Upper lobe of left lung (tissue), 6 donors: ENCODE measurements at regions not wholly inside any gene's neighbourhood (a gene's known extent, or its start where the extent isn't known, plus 50 kb on each side); places are given as distances from the start of the nearest gene placed in this dataset.

Experiments
- ATAC-seq, 2 donors: fragments of 200-7000 bp; cut with Tn5 transposase; one replicate each; pipeline ENCODE4 v1.9.1; 2022; ENCODE audit warnings: mild to moderate bottlenecking in 2 of 2, moderate library complexity in 2 of 2; ENCODE audit not compliant: low FRiP score in 2 of 2
- DNase-seq, 2 donors: peaks; one replicate each; pipeline ENCODE4 v3.0.0-alpha.2; 2019 to 2020
- H3K27ac ChIP-seq, 4 donors: fragments of 200-600 bp; sonication (generic); one replicate each; pipeline ENCODE4 v1.5.1; 2016 to 2019
- H3K27me3 ChIP-seq, 4 donors: fragments of 200-600 bp; sonication (generic); one replicate each; pipeline ENCODE4 v1.5.1; 2017 to 2019
- H3K36me3 ChIP-seq, 4 donors: fragments of 200-600 bp; sonication (generic); one replicate each; pipeline ENCODE4 v1.5.1; 2016 to 2019
- H3K4me1 ChIP-seq, 4 donors: fragments of 200-600 bp; sonication (generic); one replicate each; pipeline ENCODE4 v1.5.1; 2018 to 2019
- H3K4me3 ChIP-seq, 4 donors: fragments of 200-600 bp; sonication (generic); one replicate each; pipeline ENCODE4 v1.5.1; 2017 to 2019; ENCODE audit warnings: mild to moderate bottlenecking in 2 of 4, moderate library complexity in 1 of 4
- H3K9me3 ChIP-seq, 4 donors: fragments of 200-600 bp; sonication (generic); one replicate each; pipeline ENCODE4 v1.5.1; 2018 to 2019
- EP300 ChIP-seq, 4 donors: sonication (generic); formaldehyde crosslinking; IDR thresholded peaks; one replicate each; pipeline ENCODE4 v1.5.1; 2017; ENCODE audit warnings: antibody characterized with exemption in 4 of 4, control low read depth in 2 of 4
- POLR2A ChIP-seq, 4 donors: fragments of 450-650 bp; IDR thresholded peaks; one replicate each; pipeline ENCODE4 v1.5.1; 2016 to 2017; ENCODE audit warnings: antibody characterized with exemption in 4 of 4, mild to moderate bottlenecking in 2 of 4
- POLR2AphosphoS5 ChIP-seq, 2 donors: sonication (generic); formaldehyde crosslinking; IDR thresholded peaks; one replicate each; pipeline ENCODE4 v1.5.1; 2017; ENCODE audit warnings: antibody characterized with exemption in 2 of 2
- WGBS, 2 donors: methylation state at CpG; one replicate each; pipeline ENCODE4 v1.1.5; 2017 to 2018; 5-methylcytosine and 5-hydroxymethylcytosine counted together
- TF ChIP-seq, protein P1 (sequence below), 6 experiments: fragments of 450-650 bp in 4 of 6; fragments of 200-600 bp in 2 of 6; sonication (generic) in 2 of 6; IDR thresholded peaks; one replicate each; pipeline ENCODE4 v1.5.1; 2016 to 2019; ENCODE audit warnings: antibody characterized with exemption in 6 of 6
- donor health status: DM: no; HTN: no; CAD: no; lungs with moderate emphysema.
- donor health status: DM: no; HTN: yes; CAD: no; lungs with severe emphysema.

DNA sequence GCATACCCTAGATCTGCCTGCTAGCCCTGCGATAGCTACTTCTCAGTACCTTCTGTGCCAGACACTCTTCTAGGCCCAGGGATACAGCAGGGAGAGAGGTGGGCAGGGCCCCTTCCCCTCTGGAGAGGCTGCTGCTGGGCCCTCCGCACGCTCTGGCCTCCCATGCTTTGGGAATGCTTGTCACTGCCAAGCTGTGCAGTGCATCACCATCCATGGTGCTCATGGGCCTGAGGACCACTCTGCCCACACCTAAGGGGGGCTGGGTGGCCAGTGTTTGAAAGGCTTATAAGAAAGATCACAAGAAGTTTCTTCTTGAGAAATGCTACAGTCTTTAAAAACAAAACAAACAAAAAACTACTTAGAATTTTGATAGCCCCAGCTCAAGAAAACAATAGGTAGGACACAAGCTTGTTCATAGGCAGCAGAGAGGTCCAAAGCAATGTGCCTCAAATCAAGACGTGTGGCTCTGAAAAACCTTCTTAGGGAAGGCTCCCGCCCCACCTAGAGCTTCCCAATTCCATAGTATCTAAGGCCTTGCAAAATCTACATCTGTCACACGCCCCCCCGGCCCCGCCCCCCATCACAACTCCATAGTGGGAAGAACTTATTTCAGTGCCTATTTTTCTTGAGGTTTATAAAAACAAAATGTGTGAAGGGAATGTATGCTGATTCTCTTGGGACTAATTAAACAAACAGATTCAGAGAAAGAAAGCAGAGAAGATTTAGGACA is 145.8 kb downstream of the TM9SF2 start:
- DNase-seq: no peak
- H3K36me3 ChIP-seq: no peaks in the 10 kb centered on the region
- no peaks in the 10 kb centered on the region for H3K27me3 ChIP-seq
- no peak for ATAC-seq
- TF ChIP-seq POLR2AphosphoS5 (IDR thresholded peaks at IDR 0.05): no peak
- no peak for TF ChIP-seq POLR2A (IDR thresholded peaks at IDR 0.05)
- TF ChIP-seq EP300 (IDR thresholded peaks at IDR 0.05): no peak
- TF ChIP-seq, protein P1, sequence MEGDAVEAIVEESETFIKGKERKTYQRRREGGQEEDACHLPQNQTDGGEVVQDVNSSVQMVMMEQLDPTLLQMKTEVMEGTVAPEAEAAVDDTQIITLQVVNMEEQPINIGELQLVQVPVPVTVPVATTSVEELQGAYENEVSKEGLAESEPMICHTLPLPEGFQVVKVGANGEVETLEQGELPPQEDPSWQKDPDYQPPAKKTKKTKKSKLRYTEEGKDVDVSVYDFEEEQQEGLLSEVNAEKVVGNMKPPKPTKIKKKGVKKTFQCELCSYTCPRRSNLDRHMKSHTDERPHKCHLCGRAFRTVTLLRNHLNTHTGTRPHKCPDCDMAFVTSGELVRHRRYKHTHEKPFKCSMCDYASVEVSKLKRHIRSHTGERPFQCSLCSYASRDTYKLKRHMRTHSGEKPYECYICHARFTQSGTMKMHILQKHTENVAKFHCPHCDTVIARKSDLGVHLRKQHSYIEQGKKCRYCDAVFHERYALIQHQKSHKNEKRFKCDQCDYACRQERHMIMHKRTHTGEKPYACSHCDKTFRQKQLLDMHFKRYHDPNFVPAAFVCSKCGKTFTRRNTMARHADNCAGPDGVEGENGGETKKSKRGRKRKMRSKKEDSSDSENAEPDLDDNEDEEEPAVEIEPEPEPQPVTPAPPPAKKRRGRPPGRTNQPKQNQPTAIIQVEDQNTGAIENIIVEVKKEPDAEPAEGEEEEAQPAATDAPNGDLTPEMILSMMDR (IDR thresholded peaks at IDR 0.05): no peak
- H3K4me1 ChIP-seq: no peaks in the 10 kb centered on the region
- no peak overlapping the region for H3K27ac ChIP-seq
- WGBS, 2 donors: 90 to 94% methylated on average over 6 to 8 of the region's 8 CpGs
- H3K4me3 ChIP-seq: no peak overlapping the region
- H3K9me3 ChIP-seq: no peaks in the 10 kb centered on the region

DNA sequence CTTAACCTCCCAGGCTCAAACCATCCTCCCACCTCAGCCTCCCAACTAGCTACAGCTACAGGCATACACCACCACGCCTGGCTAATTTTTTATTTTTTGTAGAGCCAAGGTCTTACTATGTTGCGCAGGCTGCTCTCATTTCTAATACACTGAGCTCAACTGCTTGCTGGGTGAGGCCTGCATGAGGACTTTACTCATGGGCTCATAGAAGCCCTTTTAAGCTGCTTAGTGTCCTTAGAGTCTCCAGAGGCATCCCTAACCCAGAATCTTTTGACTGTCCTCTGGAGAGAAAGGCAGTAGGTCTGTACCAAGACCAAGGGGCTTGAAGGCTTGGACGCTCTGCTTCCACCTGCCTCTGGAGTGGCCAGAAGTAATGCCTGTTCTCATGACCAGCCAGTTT is 141.6 kb downstream of the TM9SF2 start:
- Histone ChIP-seq H3K27me3 (no peaks in the 10 kb centered on the region), H3K36me3 (no peaks in the 10 kb centered on the region), H3K4me1 (no peaks in the 10 kb centered on the region), H3K27ac (no peak overlapping the region), H3K4me3 (no peak overlapping the region), H3K9me3 (no peaks in the 10 kb centered on the region)
- 95 to 100% methylated on average over 3 of the region's 3 CpGs for WGBS, 2 donors
- no peak for DNase-seq
- no peak for ATAC-seq
- TF ChIP-seq, protein P1 (IDR thresholded peaks at IDR 0.05): no peak
- TF ChIP-seq EP300 (IDR thresholded peaks at IDR 0.05) (no peak), POLR2A (IDR thresholded peaks at IDR 0.05) (no peak), POLR2AphosphoS5 (IDR thresholded peaks at IDR 0.05) (no peak)

DNA sequence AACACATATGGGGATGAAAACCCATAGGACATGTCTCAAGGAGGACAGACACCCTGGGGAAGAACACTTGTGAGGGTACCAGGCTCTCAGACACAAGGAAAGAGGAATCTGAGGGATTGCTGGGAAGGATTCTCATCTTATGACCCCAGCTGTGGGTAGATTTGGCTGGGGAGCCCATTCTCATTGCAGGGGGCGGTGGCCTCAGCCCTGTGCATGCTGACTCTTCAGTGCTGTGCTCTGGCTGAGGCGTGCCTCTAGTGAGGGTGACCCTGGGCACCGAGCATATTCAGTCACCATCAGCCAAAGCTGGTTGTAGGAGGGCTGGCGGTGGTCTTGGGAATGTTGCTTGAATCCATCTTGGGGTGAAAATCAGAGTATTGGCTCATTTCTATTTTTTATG is 140.7 kb downstream of the TM9SF2 start:
- no peak for DNase-seq
- 90 to 100% methylated on average over 4 of the region's 4 CpGs for WGBS, 2 donors

DNA sequence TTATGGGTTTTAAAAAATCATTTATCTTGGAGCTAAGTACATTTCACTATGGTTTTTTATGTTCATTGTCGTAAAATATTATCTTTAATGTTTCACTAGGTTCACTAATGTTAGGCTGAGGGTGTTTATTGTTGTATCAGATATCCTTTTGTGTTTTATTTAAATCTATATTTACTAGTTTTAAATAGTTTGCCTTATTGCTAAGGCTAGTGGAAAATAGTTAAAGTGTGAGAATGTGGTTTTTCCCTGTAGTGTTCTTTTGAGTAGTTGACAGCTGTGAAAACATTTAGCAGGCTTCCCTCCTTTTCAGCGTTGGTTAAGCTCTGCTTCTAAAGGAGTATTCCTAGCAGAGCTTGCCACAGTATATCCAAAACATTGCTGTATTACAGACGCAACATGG is 139.0 kb downstream of the TM9SF2 start:
- no peaks in the 10 kb centered on the region for H3K27me3 ChIP-seq
- H3K27ac ChIP-seq: no peak overlapping the region
- H3K36me3 ChIP-seq: no peaks in the 10 kb centered on the region
- H3K4me1 ChIP-seq: no peaks in the 10 kb centered on the region
- H3K9me3 ChIP-seq: no peaks in the 10 kb centered on the region
- TF ChIP-seq POLR2AphosphoS5 (IDR thresholded peaks at IDR 0.05): no peak
- TF ChIP-seq, protein P1 (IDR thresholded peaks at IDR 0.05): no peak
- TF ChIP-seq EP300 (IDR thresholded peaks at IDR 0.05): no peak
- no peak for TF ChIP-seq POLR2A (IDR thresholded peaks at IDR 0.05)
- ATAC-seq (no peak), DNase-seq (no peak)
- H3K4me3 ChIP-seq: no peak overlapping the region
- 79 to 84% methylated on average over 3 of the region's 3 CpGs for WGBS, 2 donors

More for the DNA sequence above, 140.7 kb downstream of the TM9SF2 start:
- no peaks in the 10 kb centered on the region for H3K36me3 ChIP-seq
- H3K4me3 ChIP-seq: no peak overlapping the region
- H3K27me3 ChIP-seq: no peaks in the 10 kb centered on the region
- H3K9me3 ChIP-seq: no peaks in the 10 kb centered on the region
- H3K27ac ChIP-seq: no peak overlapping the region
- H3K4me1 ChIP-seq: no peaks in the 10 kb centered on the region
- TF ChIP-seq POLR2A (IDR thresholded peaks at IDR 0.05): no peak
- TF ChIP-seq EP300 (IDR thresholded peaks at IDR 0.05): no peak
- TF ChIP-seq, protein P1 (IDR thresholded peaks at IDR 0.05): no peak
- no peak for TF ChIP-seq POLR2AphosphoS5 (IDR thresholded peaks at IDR 0.05)
- no peak for ATAC-seq

DNA sequence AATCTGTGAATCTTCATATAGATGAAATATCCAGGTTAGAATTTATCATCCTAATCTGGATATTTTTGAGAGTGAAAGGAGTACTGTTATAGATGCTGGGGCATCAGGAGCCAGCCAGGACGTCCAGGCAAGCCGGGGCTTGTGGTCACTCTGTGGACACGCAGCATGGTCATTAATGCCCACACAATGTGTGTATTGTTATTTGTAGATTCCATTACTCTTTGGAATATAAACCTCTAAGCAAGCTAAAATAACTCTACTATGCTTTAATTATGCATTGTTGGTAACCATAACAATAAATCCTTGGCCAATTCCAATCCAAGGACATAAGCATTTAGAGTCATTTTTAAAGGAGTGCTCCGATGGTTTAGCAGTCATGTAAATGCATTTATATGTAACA is 137.9 kb downstream of the TM9SF2 start:
- no peaks in the 10 kb centered on the region for H3K9me3 ChIP-seq
- H3K4me1 ChIP-seq: no peaks in the 10 kb centered on the region
- no peak for TF ChIP-seq POLR2AphosphoS5 (IDR thresholded peaks at IDR 0.05)
- TF ChIP-seq, protein P1 (IDR thresholded peaks at IDR 0.05): no peak
- TF ChIP-seq POLR2A (IDR thresholded peaks at IDR 0.05): no peak
- TF ChIP-seq EP300 (IDR thresholded peaks at IDR 0.05): no peak
- no peak overlapping the region for H3K4me3 ChIP-seq
- 94 to 97% methylated on average over 4 of the region's 4 CpGs for WGBS, 2 donors
- no peaks in the 10 kb centered on the region for H3K27me3 ChIP-seq
- no peaks in the 10 kb centered on the region for H3K36me3 ChIP-seq
- DNase-seq (no peak), ATAC-seq (no peak)
- H3K27ac ChIP-seq: no peak overlapping the region
